ENCODE measurements at regions not wholly inside any gene's neighbourhood (a gene's known extent, or its start where the extent isn't known, plus 50 kb on each side); places are given as distances from the start of the nearest gene placed in this dataset.

GRCh38 chr5:12911156-12911555, 1006.9 kb upstream of the CTNND2 start:
- H3K4me3 ChIP-seq (ENCODE audit: low read length in 2 of 2), result no peak overlapping the region
- WGBS, result 42% methylated on average over 4 of the region's 4 CpGs
- H3K4me1 ChIP-seq (ENCODE audit: control insufficient read depth in 2 of 2, insufficient read depth in 2 of 2, low read length in 2 of 2), result no peaks in the 10 kb centered on the region
- no peaks in the 10 kb centered on the region for H3K36me3 ChIP-seq (ENCODE audit: control insufficient read depth in 2 of 2, insufficient read depth in 2 of 2, low read length in 1 of 2)
- no peak overlapping the region for H3K27ac ChIP-seq (ENCODE audit: low read depth in 1 of 2, low read length in 1 of 2)
- no peaks in the 10 kb centered on the region for H3K9me3 ChIP-seq (ENCODE audit: control insufficient read depth in 2 of 2, insufficient read depth in 1 of 2, low read length in 1 of 2)
- DNase-seq (ENCODE audit: low read depth in 6 of 9, low spot score in 9 of 9), result no peak
- H3K27me3 ChIP-seq (ENCODE audit: control insufficient read depth in 2 of 2, insufficient read depth in 1 of 2, low read length in 1 of 2), result no peaks in the 10 kb centered on the region

DNA sequence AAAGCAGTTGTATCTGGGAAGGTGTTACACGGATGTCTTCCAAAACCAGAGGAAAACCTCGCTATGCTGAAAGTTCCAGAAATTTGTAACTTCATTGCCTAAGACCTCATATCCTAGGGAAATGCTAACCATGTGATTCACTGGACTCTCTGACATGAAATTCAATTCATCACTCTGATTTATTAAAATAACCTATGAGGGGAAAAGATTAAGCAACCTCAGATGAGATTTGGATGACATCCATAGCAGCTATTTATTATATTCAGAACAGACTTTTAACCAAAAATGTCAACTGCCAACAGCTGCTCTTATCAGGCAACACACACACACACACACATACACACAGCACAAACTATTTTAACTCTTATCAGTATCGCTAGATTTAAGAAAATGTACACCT, 1006.4 kb upstream of the CTNND2 start:
- Histone ChIP-seq H3K27ac (ENCODE audit: low read depth in 1 of 2, low read length in 1 of 2) (no peak overlapping the region), H3K4me1 (ENCODE audit: control insufficient read depth in 2 of 2, insufficient read depth in 2 of 2, low read length in 2 of 2) (no peaks in the 10 kb centered on the region), H3K9me3 (ENCODE audit: control insufficient read depth in 2 of 2, insufficient read depth in 1 of 2, low read length in 1 of 2) (no peaks in the 10 kb centered on the region), H3K36me3 (ENCODE audit: control insufficient read depth in 2 of 2, insufficient read depth in 2 of 2, low read length in 1 of 2) (no peaks in the 10 kb centered on the region), H3K27me3 (ENCODE audit: control insufficient read depth in 2 of 2, insufficient read depth in 1 of 2, low read length in 1 of 2) (no peaks in the 10 kb centered on the region), H3K4me3 (ENCODE audit: low read length in 2 of 2) (no peak overlapping the region)
- 26% methylated on average over 3 of the region's 3 CpGs for WGBS
- DNase-seq (ENCODE audit: low read depth in 6 of 9, low spot score in 9 of 9), result no peak

DNA sequence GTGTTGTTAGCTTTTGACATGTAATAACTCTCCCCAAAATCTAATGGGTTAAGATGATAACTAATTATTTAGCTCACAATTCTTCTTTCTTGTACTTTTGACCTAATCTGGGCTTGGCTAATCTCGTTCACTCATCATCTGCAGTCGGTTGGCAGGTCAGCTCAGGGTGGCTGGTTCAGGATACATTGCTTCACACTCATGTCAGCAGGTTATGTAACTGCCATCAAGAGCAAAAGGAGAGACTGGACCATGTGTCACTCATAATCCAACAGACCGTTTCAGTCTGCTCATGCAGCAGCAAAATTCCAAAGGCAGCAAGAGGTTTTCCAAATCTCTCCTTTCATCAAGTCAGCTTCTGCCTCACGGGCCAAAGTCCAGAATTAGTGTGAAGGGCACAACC, 998.4 kb upstream of the CTNND2 start:
- no peak for DNase-seq (ENCODE audit: low read depth in 6 of 9, low spot score in 9 of 9)
- no peaks in the 10 kb centered on the region for H3K9me3 ChIP-seq (ENCODE audit: control insufficient read depth in 2 of 2, insufficient read depth in 1 of 2, low read length in 1 of 2)
- WGBS, result 80% methylated on average over 4 of the region's 4 CpGs

GRCh38 chr5:12901696-12902095, 997.5 kb upstream of the CTNND2 start:
- Histone ChIP-seq H3K4me1 (ENCODE audit: control insufficient read depth in 2 of 2, insufficient read depth in 2 of 2, low read length in 2 of 2) (no peaks in the 10 kb centered on the region), H3K27me3 (ENCODE audit: control insufficient read depth in 2 of 2, insufficient read depth in 1 of 2, low read length in 1 of 2) (no peaks in the 10 kb centered on the region), H3K27ac (ENCODE audit: low read depth in 1 of 2, low read length in 1 of 2) (no peak overlapping the region), H3K4me3 (ENCODE audit: low read length in 2 of 2) (no peak overlapping the region), H3K36me3 (ENCODE audit: control insufficient read depth in 2 of 2, insufficient read depth in 2 of 2, low read length in 1 of 2) (no peaks in the 10 kb centered on the region), H3K9me3 (ENCODE audit: control insufficient read depth in 2 of 2, insufficient read depth in 1 of 2, low read length in 1 of 2) (no peaks in the 10 kb centered on the region)
- no peak for DNase-seq (ENCODE audit: low read depth in 6 of 9, low spot score in 9 of 9)
- 89% methylated on average over 1 of the region's 1 CpG for WGBS

More for the DNA sequence above, 998.4 kb upstream of the CTNND2 start:
- Histone ChIP-seq H3K27me3 (ENCODE audit: control insufficient read depth in 2 of 2, insufficient read depth in 1 of 2, low read length in 1 of 2) (no peaks in the 10 kb centered on the region), H3K4me3 (ENCODE audit: low read length in 2 of 2) (no peak overlapping the region), H3K36me3 (ENCODE audit: control insufficient read depth in 2 of 2, insufficient read depth in 2 of 2, low read length in 1 of 2) (no peaks in the 10 kb centered on the region), H3K27ac (ENCODE audit: low read depth in 1 of 2, low read length in 1 of 2) (no peak overlapping the region), H3K4me1 (ENCODE audit: control insufficient read depth in 2 of 2, insufficient read depth in 2 of 2, low read length in 2 of 2) (no peaks in the 10 kb centered on the region)

DNA sequence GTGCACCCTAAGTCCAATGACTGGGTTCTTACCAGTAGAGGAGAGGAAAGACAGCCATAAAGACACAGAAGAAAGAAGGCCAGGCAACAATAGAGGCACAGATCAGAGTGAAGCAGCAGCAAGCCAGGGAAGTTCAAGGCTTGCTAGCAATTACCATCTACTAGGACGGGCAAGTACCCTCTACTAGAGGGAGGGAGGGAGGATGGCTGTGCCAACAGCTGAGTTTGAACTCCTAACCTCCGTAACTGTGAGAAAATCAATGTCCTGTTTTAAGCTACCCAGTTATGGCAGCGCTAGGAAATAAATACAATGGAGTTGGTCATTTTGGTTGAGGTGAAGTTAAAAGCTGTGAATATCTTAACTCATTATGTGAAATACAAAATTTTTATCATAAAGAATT, 991.8 kb upstream of the CTNND2 start:
- Histone ChIP-seq H3K4me3 (ENCODE audit: low read length in 2 of 2) (no peak overlapping the region), H3K36me3 (ENCODE audit: control insufficient read depth in 2 of 2, insufficient read depth in 2 of 2, low read length in 1 of 2) (no peaks in the 10 kb centered on the region), H3K27ac (ENCODE audit: low read depth in 1 of 2, low read length in 1 of 2) (no peak overlapping the region), H3K9me3 (ENCODE audit: control insufficient read depth in 2 of 2, insufficient read depth in 1 of 2, low read length in 1 of 2) (no peaks in the 10 kb centered on the region), H3K27me3 (ENCODE audit: control insufficient read depth in 2 of 2, insufficient read depth in 1 of 2, low read length in 1 of 2) (no peaks in the 10 kb centered on the region), H3K4me1 (ENCODE audit: control insufficient read depth in 2 of 2, insufficient read depth in 2 of 2, low read length in 2 of 2) (no peaks in the 10 kb centered on the region)
- DNase-seq (ENCODE audit: low read depth in 6 of 9, low spot score in 9 of 9), result no peak
- WGBS, result 93% methylated on average over 3 of the region's 3 CpGs

- Histone ChIP-seq H3K27ac (ENCODE audit: low read depth in 1 of 2, low read length in 1 of 2) (no peak overlapping the region), H3K4me3 (ENCODE audit: low read length in 2 of 2) (no peak overlapping the region), H3K9me3 (ENCODE audit: control insufficient read depth in 2 of 2, insufficient read depth in 1 of 2, low read length in 1 of 2) (no peaks in the 10 kb centered on the region), H3K4me1 (ENCODE audit: control insufficient read depth in 2 of 2, insufficient read depth in 2 of 2, low read length in 2 of 2) (no peaks in the 10 kb centered on the region), H3K36me3 (ENCODE audit: control insufficient read depth in 2 of 2, insufficient read depth in 2 of 2, low read length in 1 of 2) (no peaks in the 10 kb centered on the region), H3K27me3 (ENCODE audit: control insufficient read depth in 2 of 2, insufficient read depth in 1 of 2, low read length in 1 of 2) (no peaks in the 10 kb centered on the region)
- WGBS, result 95% methylated on average over 2 of the region's 2 CpGs
- DNase-seq (ENCODE audit: low read depth in 6 of 9, low spot score in 9 of 9), result no peak
Measured at GRCh38 chr5:12885018-12885417, 980.8 kb upstream of the CTNND2 start.

DNA sequence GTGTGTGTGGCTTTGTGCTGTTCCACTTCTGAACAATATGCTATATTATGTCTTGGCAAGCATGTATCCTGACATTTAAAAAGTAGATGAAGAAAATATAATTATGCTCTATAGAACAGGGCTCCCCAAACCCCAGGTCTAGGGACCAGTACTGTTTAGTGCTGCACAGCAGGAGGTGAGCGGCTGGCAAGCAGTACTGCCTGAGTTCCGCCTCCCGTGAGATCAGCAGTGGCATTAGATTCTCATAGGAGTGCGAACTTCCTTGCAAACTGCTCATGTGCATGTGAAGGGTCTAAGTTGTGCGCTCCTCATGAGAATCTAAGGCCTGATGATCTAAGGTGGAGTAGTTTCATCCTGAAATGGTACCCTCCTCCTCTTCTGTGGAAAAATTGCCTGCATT, 979.1 kb upstream of the CTNND2 start:
- Histone ChIP-seq H3K4me3 (ENCODE audit: low read length in 2 of 2) (no peak overlapping the region), H3K36me3 (ENCODE audit: control insufficient read depth in 2 of 2, insufficient read depth in 2 of 2, low read length in 1 of 2) (no peaks in the 10 kb centered on the region), H3K27ac (ENCODE audit: low read depth in 1 of 2, low read length in 1 of 2) (no peak overlapping the region), H3K9me3 (ENCODE audit: control insufficient read depth in 2 of 2, insufficient read depth in 1 of 2, low read length in 1 of 2) (no peaks in the 10 kb centered on the region), H3K27me3 (ENCODE audit: control insufficient read depth in 2 of 2, insufficient read depth in 1 of 2, low read length in 1 of 2) (no peaks in the 10 kb centered on the region), H3K4me1 (ENCODE audit: control insufficient read depth in 2 of 2, insufficient read depth in 2 of 2, low read length in 2 of 2) (no peaks in the 10 kb centered on the region)
- no peak for DNase-seq (ENCODE audit: low read depth in 6 of 9, low spot score in 9 of 9)
- 96% methylated on average over 5 of the region's 5 CpGs for WGBS

GRCh38 chr5:12876541-12877298, 972.5 kb upstream of the CTNND2 start:
- Histone ChIP-seq H3K4me3 (ENCODE audit: low read length in 2 of 2) (no peak overlapping the region), H3K4me1 (ENCODE audit: control insufficient read depth in 2 of 2, insufficient read depth in 2 of 2, low read length in 2 of 2) (no peaks in the 10 kb centered on the region), H3K27me3 (ENCODE audit: control insufficient read depth in 2 of 2, insufficient read depth in 1 of 2, low read length in 1 of 2) (no peaks in the 10 kb centered on the region), H3K9me3 (ENCODE audit: control insufficient read depth in 2 of 2, insufficient read depth in 1 of 2, low read length in 1 of 2) (peaks cover 0 to 3% of the 10 kb centered on the region in 2 donors), H3K27ac (ENCODE audit: low read depth in 1 of 2, low read length in 1 of 2) (no peak overlapping the region), H3K36me3 (ENCODE audit: control insufficient read depth in 2 of 2, insufficient read depth in 2 of 2, low read length in 1 of 2) (no peaks in the 10 kb centered on the region)
- DNase-seq (ENCODE audit: low read depth in 6 of 9, low spot score in 9 of 9), result no peak
- WGBS, result 88% methylated on average over 1 of the region's 1 CpG

- peak in 5 of 9 donors; percentile 3 to 42 (median 13) for DNase-seq (ENCODE audit: low read depth in 6 of 9, low spot score in 9 of 9)
- no peaks in the 10 kb centered on the region for H3K27me3 ChIP-seq (ENCODE audit: control insufficient read depth in 2 of 2, insufficient read depth in 1 of 2, low read length in 1 of 2)
- H3K27ac ChIP-seq (ENCODE audit: low read depth in 1 of 2, low read length in 1 of 2), result no peak overlapping the region
- peaks cover 0 to 3% of the 10 kb centered on the region in 2 donors for H3K9me3 ChIP-seq (ENCODE audit: control insufficient read depth in 2 of 2, insufficient read depth in 1 of 2, low read length in 1 of 2)
- no peaks in the 10 kb centered on the region for H3K4me1 ChIP-seq (ENCODE audit: control insufficient read depth in 2 of 2, insufficient read depth in 2 of 2, low read length in 2 of 2)
- H3K4me3 ChIP-seq (ENCODE audit: low read length in 2 of 2), result no peak overlapping the region
- no peaks in the 10 kb centered on the region for H3K36me3 ChIP-seq (ENCODE audit: control insufficient read depth in 2 of 2, insufficient read depth in 2 of 2, low read length in 1 of 2)
- WGBS, result 73% methylated on average over 1 of the region's 1 CpG
Measured at GRCh38 chr5:12870872-12871539, 966.8 kb upstream of the CTNND2 start.

Data from thymus (tissue), 11 donors.